ENCODE measurements at regions not wholly inside any gene's neighbourhood (a gene's known extent, or its start where the extent isn't known, plus 50 kb on each side); places are given as distances from the start of the nearest gene placed in this dataset.

DNA sequence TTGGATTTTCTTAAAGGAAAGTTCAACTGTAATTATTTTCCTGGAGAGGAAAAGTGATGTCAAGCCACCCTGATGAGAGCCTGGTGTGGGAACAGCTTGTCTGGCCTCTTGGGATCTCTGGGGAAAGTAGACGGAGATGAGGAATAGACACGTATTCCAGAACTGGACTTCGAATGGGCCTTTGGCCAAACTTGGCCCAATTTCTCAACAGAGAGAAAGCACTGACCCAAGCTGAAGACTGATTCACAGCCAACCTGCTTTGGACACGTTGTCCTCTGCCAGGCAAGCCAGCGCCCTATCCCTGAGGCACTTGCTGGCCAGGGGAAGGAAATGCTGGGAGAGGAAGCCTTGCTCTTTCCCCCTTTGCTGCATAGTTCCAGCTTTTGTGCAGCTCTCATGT is 70.8 kb upstream of the CTAGE1 start:
- no peaks in the 10 kb centered on the region for H3K4me1 Mint-ChIP-seq (ENCODE audit: low read depth)
- H3K27ac Mint-ChIP-seq: no peak overlapping the region

DNA sequence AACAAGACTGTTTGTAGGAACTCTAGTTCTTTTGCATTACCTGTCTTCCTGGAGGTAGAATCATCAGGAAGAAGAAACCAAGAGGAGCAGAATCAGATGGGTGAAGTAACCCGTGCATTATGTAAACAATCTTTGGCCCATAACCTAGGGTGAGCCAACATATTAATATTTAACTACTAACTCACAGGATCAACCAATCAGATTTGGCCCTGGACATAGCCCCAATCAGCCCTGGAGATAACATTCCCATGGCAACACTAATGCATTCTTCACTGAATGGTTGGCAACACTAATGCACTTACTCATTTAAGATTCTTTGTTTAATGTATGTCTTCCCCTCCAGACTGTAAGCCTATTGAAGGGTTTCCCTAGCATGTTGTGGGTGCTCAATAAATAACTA is 72.0 kb upstream of the CTAGE1 start:
- no peak overlapping the region for H3K4me3 Mint-ChIP-seq
- H3K27me3 Mint-ChIP-seq: peaks cover 13% of the 10 kb centered on the region
- no peak overlapping the region for H3K27ac Mint-ChIP-seq
- no peaks in the 10 kb centered on the region for H3K36me3 Mint-ChIP-seq (ENCODE audit: low read depth)
- H3K4me1 Mint-ChIP-seq (ENCODE audit: low read depth): no peaks in the 10 kb centered on the region
- H3K9me3 Mint-ChIP-seq: no peaks in the 10 kb centered on the region

More for the DNA sequence above, 70.8 kb upstream of the CTAGE1 start:
- Mint-ChIP-seq H3K4me3 (no peak overlapping the region), H3K27me3 (peaks cover 13% of the 10 kb centered on the region), H3K36me3 (ENCODE audit: low read depth) (no peaks in the 10 kb centered on the region), H3K9me3 (no peaks in the 10 kb centered on the region)

DNA sequence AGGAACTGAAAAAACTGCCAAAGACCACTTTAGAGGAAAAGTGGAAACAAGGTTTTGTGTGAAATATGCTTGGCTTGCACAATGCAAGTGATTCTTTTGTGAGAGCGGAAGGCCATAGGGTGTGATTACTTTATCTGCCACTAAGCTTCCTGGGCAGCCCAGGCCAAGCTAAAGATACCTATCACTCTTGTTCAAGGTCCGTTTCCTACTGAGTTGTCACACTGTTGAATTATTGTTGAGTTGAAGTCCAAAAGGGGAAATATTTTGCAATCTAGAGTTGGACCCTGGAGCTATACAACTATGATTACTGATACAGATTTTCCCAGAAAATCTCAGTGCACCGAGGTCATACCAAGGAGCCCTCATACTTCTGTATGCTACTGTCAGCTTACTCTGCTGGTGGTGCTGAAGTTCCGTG is 72.7 kb upstream of the CTAGE1 start:
- peaks cover 13% of the 10 kb centered on the region for H3K27me3 Mint-ChIP-seq
- no peaks in the 10 kb centered on the region for H3K4me1 Mint-ChIP-seq (ENCODE audit: low read depth)
- H3K4me3 Mint-ChIP-seq: no peak overlapping the region
- H3K36me3 Mint-ChIP-seq (ENCODE audit: low read depth): no peaks in the 10 kb centered on the region
- H3K9me3 Mint-ChIP-seq: no peaks in the 10 kb centered on the region
- no peak overlapping the region for H3K27ac Mint-ChIP-seq

DNA sequence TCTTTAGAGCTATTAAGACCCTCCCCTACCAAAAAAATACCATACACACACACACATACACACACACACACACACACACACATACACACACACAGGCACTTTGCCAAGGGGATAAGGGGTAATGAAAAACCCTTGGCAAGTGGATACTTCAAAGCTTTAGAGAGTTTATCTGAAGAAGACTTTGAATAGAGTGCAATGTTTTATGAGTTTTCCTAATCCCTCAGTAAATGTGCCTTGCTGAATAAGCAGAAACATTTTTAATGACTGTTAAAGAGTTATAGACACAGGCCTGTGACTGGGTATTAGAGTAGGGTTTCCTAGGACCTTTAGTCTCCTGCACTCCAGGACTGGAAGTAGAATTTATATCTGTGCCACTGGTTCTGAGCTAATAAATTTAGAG is 75.5 kb upstream of the CTAGE1 start:
- Mint-ChIP-seq H3K36me3 (ENCODE audit: low read depth) (no peaks in the 10 kb centered on the region), H3K27me3 (peaks cover 13% of the 10 kb centered on the region), H3K4me3 (no peak overlapping the region), H3K9me3 (peaks cover 3% of the 10 kb centered on the region), H3K4me1 (ENCODE audit: low read depth) (no peaks in the 10 kb centered on the region), H3K27ac (no peak overlapping the region)

DNA sequence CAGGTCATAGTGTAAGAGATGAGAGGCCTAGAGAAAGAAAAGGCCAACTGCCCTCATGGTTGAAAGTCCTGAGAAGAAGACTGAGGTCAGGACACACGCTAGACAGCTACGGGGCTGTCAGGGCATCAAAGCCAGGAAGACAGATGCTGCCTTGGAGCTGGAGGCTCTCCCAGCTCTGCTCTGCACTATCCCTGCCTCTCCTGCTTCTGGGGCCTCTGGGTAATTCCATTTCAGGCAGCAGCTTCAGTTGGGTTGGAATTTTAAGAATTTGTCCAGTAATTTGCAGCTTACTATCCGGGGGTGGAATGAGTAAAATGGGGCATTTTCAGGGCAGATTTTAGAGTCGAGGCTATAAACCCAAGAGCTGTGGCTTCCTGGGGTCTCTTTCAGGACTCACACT is 76.2 kb upstream of the CTAGE1 start:
- Mint-ChIP-seq H3K27ac (no peak overlapping the region), H3K9me3 (peaks cover 6% of the 10 kb centered on the region), H3K4me1 (ENCODE audit: low read depth) (no peaks in the 10 kb centered on the region), H3K27me3 (peaks cover 10% of the 10 kb centered on the region), H3K4me3 (no peak overlapping the region), H3K36me3 (ENCODE audit: low read depth) (no peaks in the 10 kb centered on the region)

DNA sequence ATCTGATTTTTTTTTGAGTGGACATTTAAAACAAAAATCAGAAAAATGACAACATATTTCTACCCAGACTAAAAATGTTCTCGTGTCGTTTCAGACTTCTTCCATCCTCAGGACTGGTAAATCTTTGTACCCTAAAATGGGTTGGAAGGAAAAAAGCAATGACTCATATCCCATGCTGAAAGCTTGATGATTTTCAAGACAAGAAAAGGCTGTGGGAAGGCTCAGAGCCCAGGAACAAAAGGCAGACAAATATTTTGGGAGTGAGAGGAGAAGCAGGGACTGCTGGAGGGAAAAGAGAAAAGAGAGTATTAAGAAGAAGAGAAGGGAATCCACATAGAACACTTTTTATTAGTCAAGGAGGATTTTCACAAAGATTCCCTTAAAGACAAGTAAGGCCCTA is 77.1 kb upstream of the CTAGE1 start:
- Mint-ChIP-seq H3K36me3 (ENCODE audit: low read depth) (no peaks in the 10 kb centered on the region), H3K27ac (no peak overlapping the region), H3K9me3 (peaks cover 7% of the 10 kb centered on the region), H3K27me3 (peaks cover 5% of the 10 kb centered on the region), H3K4me1 (ENCODE audit: low read depth) (no peaks in the 10 kb centered on the region), H3K4me3 (no peak overlapping the region)

DNA sequence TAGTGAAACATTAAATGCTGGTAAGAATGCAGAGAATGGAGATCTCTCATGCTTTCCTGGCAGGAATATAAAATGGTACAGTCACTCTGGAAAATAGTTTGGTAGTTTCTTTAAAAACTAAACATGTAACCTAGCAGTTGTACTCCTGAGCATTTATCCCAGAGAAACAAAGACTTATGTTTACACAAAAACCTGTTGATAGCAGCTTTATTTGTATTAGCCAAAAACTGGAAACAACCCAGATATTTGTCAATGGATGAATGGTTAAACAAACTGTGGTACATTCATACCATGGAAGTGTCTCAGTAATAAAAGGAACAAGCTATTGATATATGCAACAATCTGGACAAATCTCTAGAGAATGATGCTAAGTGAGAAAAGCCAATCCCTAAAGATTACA is 81.7 kb upstream of the CTAGE1 start:
- no peaks in the 10 kb centered on the region for H3K27me3 Mint-ChIP-seq
- H3K4me1 Mint-ChIP-seq (ENCODE audit: low read depth): no peaks in the 10 kb centered on the region
- H3K27ac Mint-ChIP-seq: no peak overlapping the region
- no peak overlapping the region for H3K4me3 Mint-ChIP-seq
- H3K9me3 Mint-ChIP-seq: peaks cover 13% of the 10 kb centered on the region
- no peaks in the 10 kb centered on the region for H3K36me3 Mint-ChIP-seq (ENCODE audit: low read depth)

DNA sequence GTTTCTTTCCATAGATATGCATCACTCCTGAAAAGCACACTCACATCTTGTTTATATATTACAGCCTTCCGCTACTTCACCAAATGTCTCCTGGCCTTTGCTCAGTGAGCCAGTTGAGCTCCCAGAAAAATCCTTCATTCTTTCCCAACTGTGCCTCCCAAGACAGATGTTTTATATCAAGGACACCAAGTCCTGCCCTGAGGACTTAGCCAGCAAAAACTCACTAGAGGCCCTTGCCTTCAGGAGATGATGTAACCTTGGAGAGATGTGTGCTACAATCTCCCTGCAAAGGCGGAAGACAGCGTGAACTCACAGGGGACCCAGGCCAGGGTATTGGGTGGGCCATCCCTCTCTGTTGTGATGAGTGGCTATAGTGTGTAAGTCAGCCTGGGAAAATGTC is 86.1 kb upstream of the CTAGE1 start:
- Mint-ChIP-seq H3K27ac (no peak overlapping the region), H3K9me3 (peaks cover 9% of the 10 kb centered on the region), H3K4me1 (ENCODE audit: low read depth) (no peaks in the 10 kb centered on the region), H3K4me3 (no peak overlapping the region), H3K36me3 (ENCODE audit: low read depth) (no peaks in the 10 kb centered on the region), H3K27me3 (no peaks in the 10 kb centered on the region)

DNA sequence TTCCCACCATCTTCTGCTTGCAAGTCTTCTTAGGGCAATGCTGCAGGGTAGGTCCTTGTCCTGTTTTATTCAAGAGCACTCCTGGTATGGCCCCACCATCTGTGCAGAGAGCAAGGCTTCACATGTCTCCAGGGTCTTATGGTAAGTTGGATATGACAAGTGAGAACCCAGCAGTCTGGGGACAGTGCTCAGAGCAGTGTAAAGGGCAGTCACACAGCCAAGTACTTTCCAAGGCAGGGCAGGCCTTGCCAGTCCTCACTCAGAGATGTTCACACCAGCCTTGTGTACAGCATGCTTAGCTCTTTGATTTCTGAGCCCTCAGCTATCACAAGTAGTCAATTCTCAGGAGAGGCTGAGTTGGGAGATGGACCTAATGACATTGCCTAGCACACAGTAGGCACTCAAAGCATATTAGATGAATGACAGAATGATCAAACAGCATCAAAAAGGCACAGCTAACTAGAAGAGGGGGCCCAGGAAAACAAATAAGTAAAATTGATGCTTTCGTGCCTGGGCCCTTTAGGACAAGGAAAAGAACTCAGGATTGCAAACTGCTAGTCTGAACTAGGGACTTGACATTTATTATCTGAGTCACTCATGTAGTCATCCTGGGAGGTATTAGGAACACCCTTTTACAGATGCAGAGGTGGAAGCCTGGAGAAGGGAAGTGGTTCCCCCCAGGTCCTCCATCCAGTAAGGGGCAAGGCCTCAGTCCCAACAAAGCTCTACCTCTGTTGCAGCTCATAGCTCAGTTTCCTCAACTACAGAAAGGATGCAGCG is 86.7 kb upstream of the CTAGE1 start:
- no peak overlapping the region for H3K27ac Mint-ChIP-seq
- peaks cover 6% of the 10 kb centered on the region for H3K9me3 Mint-ChIP-seq

DNA sequence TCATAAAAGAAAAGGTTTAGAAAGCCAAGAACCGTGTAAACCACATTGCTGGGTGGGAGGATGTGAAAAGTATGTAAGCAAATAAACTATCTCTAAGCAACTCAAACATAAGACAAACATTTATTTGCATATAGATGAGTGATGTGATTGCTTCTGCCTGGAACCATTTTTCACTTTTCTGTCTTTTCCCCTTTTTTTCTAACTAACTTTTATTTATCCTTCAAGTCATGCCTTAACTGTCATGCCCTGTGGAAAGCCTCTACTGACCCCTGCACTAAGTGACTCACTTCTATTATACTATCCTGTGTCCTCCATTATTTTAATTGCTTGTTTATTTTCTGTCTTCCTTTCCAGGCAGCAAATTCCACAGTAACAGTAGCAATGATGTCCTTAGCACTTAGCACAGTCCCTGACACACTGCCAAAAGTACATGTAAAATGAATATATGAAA is 87.5 kb upstream of the CTAGE1 start:
- Mint-ChIP-seq H3K27ac (no peak overlapping the region), H3K36me3 (ENCODE audit: low read depth) (no peaks in the 10 kb centered on the region), H3K4me1 (ENCODE audit: low read depth) (no peaks in the 10 kb centered on the region), H3K27me3 (no peaks in the 10 kb centered on the region), H3K9me3 (peaks cover 6% of the 10 kb centered on the region), H3K4me3 (no peak overlapping the region)

More for the DNA sequence above, 86.7 kb upstream of the CTAGE1 start:
- Mint-ChIP-seq H3K4me3 (no peak overlapping the region), H3K4me1 (ENCODE audit: low read depth) (no peaks in the 10 kb centered on the region), H3K36me3 (ENCODE audit: low read depth) (no peaks in the 10 kb centered on the region), H3K27me3 (no peaks in the 10 kb centered on the region)

DNA sequence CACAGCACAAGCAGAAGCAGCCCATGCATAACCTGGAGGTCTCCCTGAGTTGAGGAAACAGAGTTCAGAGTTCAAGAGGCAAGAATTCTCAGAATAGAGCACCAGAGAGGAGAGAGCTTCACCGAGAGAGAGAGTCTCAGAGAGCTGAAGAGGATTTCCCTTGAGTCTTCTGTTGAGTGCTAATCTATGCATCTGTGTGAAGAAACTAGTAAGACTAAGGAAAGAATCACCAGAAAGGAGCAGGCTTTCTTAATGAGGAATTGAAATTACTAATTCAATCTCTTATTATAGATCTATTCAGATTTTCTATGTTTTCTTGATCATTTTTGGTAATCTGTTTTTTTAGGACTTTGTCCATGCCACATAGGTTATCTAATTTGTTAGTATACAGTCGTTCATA is 89.3 kb upstream of the CTAGE1 start:
- Mint-ChIP-seq H3K9me3 (no peaks in the 10 kb centered on the region), H3K4me1 (ENCODE audit: low read depth) (no peaks in the 10 kb centered on the region), H3K27me3 (no peaks in the 10 kb centered on the region), H3K36me3 (ENCODE audit: low read depth) (no peaks in the 10 kb centered on the region), H3K4me3 (no peak overlapping the region), H3K27ac (no peak overlapping the region)

DNA sequence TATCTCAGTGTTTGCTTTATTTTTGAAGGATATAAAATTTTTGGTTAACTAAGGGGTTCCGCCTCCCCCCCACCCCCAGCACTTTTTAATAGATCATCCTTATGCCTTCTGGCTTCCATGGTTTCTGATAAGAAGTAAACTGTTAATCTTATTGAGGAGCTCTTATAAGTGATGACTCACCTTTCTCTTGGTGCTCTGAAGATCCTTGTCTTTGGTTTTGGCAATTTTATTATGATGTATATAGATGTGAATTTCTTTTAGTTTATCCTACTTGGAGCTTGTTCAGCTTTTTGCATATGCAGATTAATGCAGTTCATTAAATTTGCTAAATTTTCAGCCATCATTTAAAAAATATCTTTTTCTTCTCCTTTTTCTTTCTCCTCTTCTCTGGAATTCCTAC is 91.7 kb upstream of the CTAGE1 start:
- Mint-ChIP-seq H3K27ac (no peak overlapping the region), H3K36me3 (ENCODE audit: low read depth) (no peaks in the 10 kb centered on the region), H3K9me3 (no peaks in the 10 kb centered on the region), H3K4me3 (no peak overlapping the region), H3K27me3 (no peaks in the 10 kb centered on the region), H3K4me1 (ENCODE audit: low read depth) (no peaks in the 10 kb centered on the region)

DNA sequence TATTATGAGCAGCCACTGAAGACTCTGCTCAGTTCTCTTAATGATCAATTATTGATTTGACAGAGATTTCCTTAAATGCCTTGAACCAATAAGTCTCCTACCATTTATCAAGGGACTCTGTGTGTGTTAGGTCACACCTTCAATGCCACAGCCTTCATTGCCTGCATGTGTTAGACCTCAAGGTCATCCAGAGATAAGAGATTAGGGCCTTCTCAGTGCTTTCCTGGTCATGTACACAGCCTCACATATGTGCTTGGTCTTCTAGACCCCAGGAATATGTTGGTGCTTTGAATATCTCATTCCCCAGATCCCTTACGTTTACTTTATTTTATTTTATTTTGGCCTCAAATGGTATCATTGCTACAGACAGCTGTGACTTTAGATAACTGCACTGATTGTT is 93.0 kb upstream of the CTAGE1 start:
- Mint-ChIP-seq H3K4me3 (no peak overlapping the region), H3K9me3 (no peaks in the 10 kb centered on the region), H3K27me3 (no peaks in the 10 kb centered on the region), H3K27ac (no peak overlapping the region), H3K4me1 (ENCODE audit: low read depth) (no peaks in the 10 kb centered on the region), H3K36me3 (ENCODE audit: low read depth) (no peaks in the 10 kb centered on the region)

DNA sequence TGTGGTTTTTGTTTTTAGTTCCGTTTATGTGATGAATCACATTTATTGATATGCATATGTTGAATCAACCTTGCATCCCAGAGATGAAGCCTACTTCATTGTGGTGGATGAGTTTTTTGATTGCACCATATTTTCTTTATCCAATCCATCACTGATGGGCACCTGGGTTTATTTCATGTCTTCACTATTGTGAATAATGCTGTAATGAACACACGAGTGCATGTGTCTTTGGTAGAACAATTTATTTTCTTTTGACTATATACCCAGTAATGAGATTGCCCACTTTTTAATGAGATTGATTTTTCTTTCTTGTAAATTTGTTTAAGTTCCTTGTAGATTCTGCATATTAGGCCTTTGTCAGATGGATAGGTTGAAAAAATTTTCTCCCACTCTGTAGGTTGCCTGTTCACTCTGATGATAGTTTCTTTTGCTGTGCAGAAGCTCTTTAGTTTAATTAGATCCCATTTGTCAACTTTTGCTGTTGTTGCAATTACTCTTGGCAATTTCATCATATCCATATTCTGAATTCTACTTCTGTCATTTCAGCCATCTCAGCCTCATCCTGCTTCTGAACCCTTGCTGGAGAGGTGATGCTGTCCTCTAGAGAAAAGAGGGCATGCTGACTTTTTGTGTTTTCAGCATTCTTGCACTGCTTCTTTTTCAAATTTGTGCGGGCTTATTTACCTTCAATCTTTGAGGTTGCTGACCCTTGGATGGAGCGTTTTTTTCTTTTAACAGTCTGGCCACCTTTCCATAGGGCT is 96.2 kb upstream of the CTAGE1 start:
- Mint-ChIP-seq H3K9me3 (no peaks in the 10 kb centered on the region), H3K4me1 (ENCODE audit: low read depth) (no peaks in the 10 kb centered on the region), H3K36me3 (ENCODE audit: low read depth) (no peaks in the 10 kb centered on the region), H3K4me3 (no peak overlapping the region), H3K27ac (no peak overlapping the region), H3K27me3 (no peaks in the 10 kb centered on the region)

DNA sequence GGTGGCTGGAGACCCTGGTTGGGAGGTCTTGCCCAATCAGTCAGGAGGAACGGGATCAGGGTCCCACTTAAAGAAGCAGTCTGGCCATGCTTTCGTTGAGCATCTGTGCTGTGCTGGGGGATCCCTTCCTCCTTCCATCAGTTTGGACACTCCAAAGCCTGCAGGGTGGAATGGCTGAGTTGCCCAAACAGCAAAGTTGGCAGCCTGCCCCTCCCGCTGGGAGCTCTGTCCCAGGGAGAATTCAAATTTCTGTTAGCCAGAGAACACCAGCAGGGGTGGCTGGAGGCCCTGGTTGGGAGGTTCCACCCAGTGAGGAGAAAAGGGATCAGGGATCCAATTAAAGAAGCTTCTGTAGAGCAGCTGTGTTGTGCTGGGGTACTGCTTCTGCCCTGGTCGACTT is 96.9 kb upstream of the CTAGE1 start:
- Mint-ChIP-seq H3K36me3 (ENCODE audit: low read depth) (no peaks in the 10 kb centered on the region), H3K4me1 (ENCODE audit: low read depth) (no peaks in the 10 kb centered on the region), H3K27ac (no peak overlapping the region), H3K4me3 (no peak overlapping the region), H3K9me3 (no peaks in the 10 kb centered on the region), H3K27me3 (no peaks in the 10 kb centered on the region)
